ENCODE measurements at regions not wholly inside any gene's neighbourhood (a gene's known extent, or its start where the extent isn't known, plus 50 kb on each side); places are given as distances from the start of the nearest gene placed in this dataset.

DNA sequence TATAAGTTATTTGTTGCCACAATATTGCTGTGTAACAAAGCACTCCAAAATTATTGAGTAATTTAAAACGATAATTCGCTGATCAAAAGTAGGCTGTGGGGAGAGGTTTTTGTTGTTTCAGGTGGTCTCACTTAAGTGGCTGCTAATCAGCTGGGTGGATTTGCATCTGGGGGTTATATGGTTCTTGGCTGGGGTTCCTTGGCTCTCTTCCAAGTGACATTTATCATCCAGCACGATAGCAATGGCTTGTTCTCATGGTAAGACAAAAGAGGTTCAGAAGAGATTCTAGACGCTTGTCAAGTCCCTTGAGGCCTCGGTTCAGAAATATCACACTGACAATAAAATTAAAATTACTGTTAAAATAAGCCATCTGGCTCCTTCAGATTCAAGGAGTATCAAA, 1648.8 kb downstream of the GRIK2 start:
- no peak for TF ChIP-seq CTCF (IDR thresholded peaks at IDR 0.05; ENCODE audit: insufficient read depth, low read depth, low read length, missing control alignments)
- H3K4me3 ChIP-seq (ENCODE audit: low read depth, low read length) = no peak overlapping the region
- DNase-seq (ENCODE audit: low read depth) = no peak

- no peak for TF ChIP-seq CTCF (IDR thresholded peaks at IDR 0.05; ENCODE audit: insufficient read depth, low read depth, low read length, missing control alignments)
- DNase-seq (ENCODE audit: low read depth) = no peak
- no peak overlapping the region for H3K4me3 ChIP-seq (ENCODE audit: low read depth, low read length)
These were observed 1643.3 kb downstream of the GRIK2 start for GRCh38 chr6:103036846-103037245.

DNA sequence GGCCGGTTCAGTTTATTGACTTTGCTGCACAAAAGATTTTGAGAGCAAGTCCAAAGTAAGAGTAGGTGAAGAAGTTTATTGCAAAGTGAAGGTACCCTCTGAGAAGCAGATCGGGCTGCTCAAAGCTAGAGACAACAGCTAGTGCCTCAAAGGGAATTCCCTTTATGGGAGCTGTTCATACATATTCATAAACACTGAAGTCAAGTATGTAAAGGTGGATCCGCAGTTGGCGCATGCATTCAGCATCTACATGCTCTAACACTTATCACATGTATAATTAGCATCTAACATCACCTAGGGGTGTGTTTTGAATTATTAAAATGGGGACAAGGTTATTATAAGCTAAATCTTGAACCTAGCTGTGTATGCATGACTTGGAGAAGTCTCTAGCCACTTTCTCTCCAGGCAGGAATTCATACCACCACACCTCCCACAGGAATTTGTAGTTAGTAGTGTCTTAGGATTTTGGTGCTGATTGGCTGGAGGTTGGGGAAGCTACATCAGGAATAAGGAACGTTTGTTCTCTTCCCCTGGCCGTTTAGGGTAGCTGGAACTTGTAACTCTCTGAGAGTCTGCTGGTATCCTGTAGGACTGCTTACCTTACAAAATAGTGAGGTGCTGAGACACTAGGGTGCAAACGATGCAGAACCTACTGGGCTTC, 1633.9 kb downstream of the GRIK2 start:
- H3K4me3 ChIP-seq (ENCODE audit: low read depth, low read length) = no peak overlapping the region
- no peak for TF ChIP-seq CTCF (IDR thresholded peaks at IDR 0.05; ENCODE audit: insufficient read depth, low read depth, low read length, missing control alignments)
- no peak for DNase-seq (ENCODE audit: low read depth)

DNA sequence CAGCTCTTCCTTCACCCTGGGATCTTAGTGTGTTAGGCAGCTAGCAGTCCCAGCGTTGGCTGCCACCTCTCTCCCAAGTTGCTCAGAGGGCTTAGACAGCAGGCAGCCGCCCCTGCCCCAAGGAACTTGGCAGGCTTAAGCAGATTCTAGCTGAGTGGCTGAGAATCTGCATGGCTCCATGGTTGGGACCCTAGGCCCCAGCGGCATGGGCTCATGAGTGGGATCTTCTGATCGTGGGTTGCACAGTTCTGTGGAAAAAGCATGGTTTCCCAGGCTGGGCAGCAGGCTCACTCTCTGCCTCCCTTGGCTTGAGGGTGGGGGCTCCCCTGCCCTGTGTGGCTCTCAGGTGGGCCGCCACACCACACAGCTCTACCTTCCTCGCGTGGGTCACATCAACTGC, 1624.9 kb downstream of the GRIK2 start:
- DNase-seq (ENCODE audit: low read depth) = no peak
- no peak overlapping the region for H3K4me3 ChIP-seq (ENCODE audit: low read depth, low read length)
- TF ChIP-seq CTCF (IDR thresholded peaks at IDR 0.05; ENCODE audit: insufficient read depth, low read depth, low read length, missing control alignments) = no peak

DNA sequence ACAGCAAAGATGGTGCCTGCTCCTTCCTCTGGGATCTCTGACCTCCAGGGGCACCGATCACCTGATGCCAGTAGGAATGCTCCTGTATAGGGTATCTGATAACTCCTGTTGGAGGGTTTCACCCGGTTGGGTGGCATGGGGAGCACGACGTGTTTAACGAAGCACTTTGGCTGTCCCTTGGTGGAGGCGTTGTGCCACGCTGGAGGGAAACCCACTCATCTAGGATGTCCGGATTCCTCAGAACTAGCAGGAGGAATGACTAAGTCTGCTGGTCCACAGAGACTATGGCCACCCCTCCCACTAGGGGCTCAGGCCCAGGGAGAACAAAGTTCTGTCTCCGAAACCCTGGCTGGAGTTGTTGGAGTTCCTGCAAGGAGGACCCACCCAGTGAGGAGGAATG, 1624.4 kb downstream of the GRIK2 start:
- no peak for DNase-seq (ENCODE audit: low read depth)
- H3K4me3 ChIP-seq (ENCODE audit: low read depth, low read length) = no peak overlapping the region
- no peak for TF ChIP-seq CTCF (IDR thresholded peaks at IDR 0.05; ENCODE audit: insufficient read depth, low read depth, low read length, missing control alignments)

- no peak overlapping the region for H3K4me3 ChIP-seq (ENCODE audit: low read depth, low read length)
- TF ChIP-seq CTCF (IDR thresholded peaks at IDR 0.05; ENCODE audit: insufficient read depth, low read depth, low read length, missing control alignments) = no peak
- DNase-seq (ENCODE audit: low read depth) = peak; percentile 2
These were observed 1618.1 kb downstream of the GRIK2 start for GRCh38 chr6:103011605-103012004.

DNA sequence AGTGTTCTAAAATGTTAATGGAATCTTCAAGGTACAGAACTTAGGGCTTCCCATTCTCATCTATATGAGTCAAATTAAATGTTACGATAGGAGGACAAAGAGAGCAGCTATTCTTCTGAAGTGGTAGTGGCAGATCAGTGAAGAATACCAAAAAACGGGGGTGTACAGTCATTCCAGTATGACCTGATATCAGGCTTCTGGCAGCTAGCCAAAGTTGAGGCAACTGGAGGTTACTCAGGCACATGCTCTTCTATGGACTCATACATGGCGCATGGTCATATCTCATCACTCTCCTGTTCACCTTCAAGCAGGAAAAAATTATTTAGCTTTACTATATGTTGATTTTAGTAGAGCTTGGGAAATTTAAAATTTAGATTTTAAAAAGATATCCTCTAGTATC, 1608.8 kb downstream of the GRIK2 start:
- no peak overlapping the region for H3K4me3 ChIP-seq (ENCODE audit: low read depth, low read length)
- DNase-seq (ENCODE audit: low read depth) = peak; percentile 67
- no peak for TF ChIP-seq CTCF (IDR thresholded peaks at IDR 0.05; ENCODE audit: insufficient read depth, low read depth, low read length, missing control alignments)
